Neural cell (in vitro differentiated cells): ENCODE measurements at regions not wholly inside any gene's neighbourhood (a gene's known extent, or its start where the extent isn't known, plus 50 kb on each side); places are given as distances from the start of the nearest gene placed in this dataset.

Experiments used
- H2AFZ ChIP-seq: fragments of 200-600, 300-800 bp; sonication (generic), shearing (Covaris generic); 2 replicates; pipeline ENCODE4 v1.6.0; 2014; ENCODE audit warnings: low read depth, mild to moderate bottlenecking, antibody characterized with exemption, low read length, moderate library complexity
- H3F3A ChIP-seq: fragments of 200-600 bp; shearing (Covaris generic); 2 replicates; pipeline ENCODE4 v1.6.1; 2016; ENCODE audit warnings: mild to moderate bottlenecking, moderate library complexity, mixed read lengths, antibody characterized with exemption, low read length; ENCODE audit not compliant: insufficient read depth, poor library complexity, severe bottlenecking
- H3K27ac ChIP-seq: fragments of 200-600, 300-800 bp; sonication (generic), shearing (Covaris generic); 2 replicates; pipeline ENCODE4 v1.5.1; 2014; ENCODE audit warnings: mild to moderate bottlenecking, low read length, moderate library complexity
- H3K27me3 ChIP-seq: fragments of 300-800, 200-600 bp; sonication (generic), shearing (Covaris generic); 2 replicates; pipeline ENCODE4 v1.6.0; 2014; ENCODE audit warnings: mild to moderate bottlenecking, low read depth, low read length, moderate library complexity; ENCODE audit not compliant: insufficient read depth
- H3K36me3 ChIP-seq: fragments of 300-800, 200-600 bp; sonication (generic), shearing (Covaris generic); 2 replicates; pipeline ENCODE4 v1.5.1; 2014; ENCODE audit warnings: mild to moderate bottlenecking, antibody characterized with exemption, low read length, moderate library complexity; ENCODE audit not compliant: insufficient read depth
- H3K4me2 ChIP-seq: fragments of 300-800, 200-600 bp; sonication (generic), shearing (Covaris generic); 2 replicates; pipeline ENCODE4 v1.6.0; 2014; ENCODE audit warnings: mild to moderate bottlenecking, low read length
- H3K4me3 ChIP-seq: fragments of 300-800, 200-600 bp; sonication (generic), shearing (Covaris generic); 2 replicates; pipeline ENCODE4 v1.5.1; 2014; ENCODE audit warnings: mild to moderate bottlenecking, low read length, moderate library complexity
- H3K79me2 ChIP-seq: fragments of 200-600 bp; shearing (Covaris generic); replicated peaks from 2 replicates; pipeline ENCODE4 v1.6.0; 2014; ENCODE audit warnings: mild to moderate bottlenecking, low read length, moderate library complexity; ENCODE audit not compliant: insufficient read depth
- H3K9ac ChIP-seq: fragments of 300-800, 200-600 bp; sonication (generic), shearing (Covaris generic); 2 replicates; pipeline ENCODE4 v1.6.1; 2016; ENCODE audit warnings: mild to moderate bottlenecking, low read length, mixed read lengths
- H3K9me2 ChIP-seq: fragments of 200-600 bp; shearing (Covaris generic); 2 replicates; pipeline ENCODE4 v1.6.1; 2016; ENCODE audit warnings: mild to moderate bottlenecking, low read length, mixed read lengths; ENCODE audit not compliant: insufficient read depth
- H3K9me3 ChIP-seq: fragments of 200-600, 300-800 bp; sonication (generic), shearing (Covaris generic); 2 replicates; pipeline ENCODE4 v1.6.1; 2016; ENCODE audit warnings: mild to moderate bottlenecking, mixed run types, low read length, moderate library complexity, mixed read lengths
- H4K20me1 ChIP-seq: fragments of 200-600 bp; shearing (Covaris generic); 2 replicates; pipeline ENCODE4 v1.6.1; 2016; ENCODE audit warnings: mild to moderate bottlenecking, mixed run types; ENCODE audit not compliant: insufficient read depth
- CTCF ChIP-seq: fragments of 450-650 bp; IDR thresholded peaks from 2 replicates; pipeline ENCODE4 v1.5.1; 2014; ENCODE audit warnings: antibody characterized with exemption, mild to moderate bottlenecking, moderate library complexity; ENCODE audit not compliant: poor library complexity, severe bottlenecking
- EP300 ChIP-seq: fragments of 450-650 bp; conservative IDR thresholded peaks from 2 replicates; pipeline ENCODE4 v1.6.1; 2014; ENCODE audit warnings: antibody characterized with exemption, mild to moderate bottlenecking, moderate library complexity; ENCODE audit not compliant: poor library complexity, severe bottlenecking
- EZH2 ChIP-seq: fragments of 200-600, 300-800 bp; shearing (Covaris generic), sonication (generic); IDR thresholded peaks from 2 replicates; pipeline ENCODE4 v1.6.1; 2014; ENCODE audit warnings: antibody characterized with exemption, low read length, borderline replicate concordance, mild to moderate bottlenecking; ENCODE audit not compliant: insufficient read depth, poor library complexity, severe bottlenecking
- MXI1 ChIP-seq: fragments of 450-650 bp; conservative IDR thresholded peaks from 2 replicates; pipeline ENCODE4 v1.6.1; 2014; ENCODE audit warnings: antibody characterized with exemption, mild to moderate bottlenecking; ENCODE audit not compliant: poor library complexity, severe bottlenecking
- POLR2AphosphoS5 ChIP-seq: IDR thresholded peaks from 2 replicates; pipeline ENCODE4 v1.6.1; 2012
- RAD21 ChIP-seq: fragments of 450-650 bp; conservative IDR thresholded peaks from 2 replicates; pipeline ENCODE4 v1.6.1; 2014; ENCODE audit warnings: antibody characterized with exemption, mild to moderate bottlenecking, moderate library complexity
- REST ChIP-seq: IDR thresholded peaks from 2 replicates; pipeline ENCODE4 v1.6.1; 2012; ENCODE audit warnings: borderline replicate concordance
- SMC3 ChIP-seq: fragments of 450-650 bp; conservative IDR thresholded peaks from 2 replicates; pipeline ENCODE4 v1.6.1; 2014; ENCODE audit warnings: antibody characterized with exemption, mild to moderate bottlenecking, moderate library complexity; ENCODE audit not compliant: poor library complexity
- TAF1 ChIP-seq: IDR thresholded peaks from 2 replicates; pipeline ENCODE4 v1.6.1; 2012; ENCODE audit warnings: low read depth

GRCh38 chr1:112849425-112850033 is 106.5 kb downstream of the SLC16A1 start:
- Histone ChIP-seq H3K9me2 (no peaks in the 10 kb centered on the region), H3K4me3 (peak overlapping the region; percentile 60), H3K4me2 (no peak overlapping the region), H3K79me2 (no peaks in the 10 kb centered on the region), H2AFZ (no peak overlapping the region), H3K27ac (no peak overlapping the region), H3K9me3 (no peaks in the 10 kb centered on the region), H3K27me3 (peaks cover 4% of the 10 kb centered on the region), H3F3A (no peaks in the 10 kb centered on the region), H4K20me1 (no peaks in the 10 kb centered on the region), H3K36me3 (no peaks in the 10 kb centered on the region), H3K9ac (no peak overlapping the region)
- no peak for TF ChIP-seq CTCF
- no peak for TF ChIP-seq RAD21
- TF ChIP-seq EZH2: no peak
- TF ChIP-seq SMC3: no peak
- no peak for TF ChIP-seq EP300
- no peak for TF ChIP-seq MXI1
- TF ChIP-seq TAF1: no peak
- no peak for TF ChIP-seq REST
- TF ChIP-seq POLR2AphosphoS5: no peak

GRCh38 chr1:112841825-112842224 is 114.2 kb downstream of the SLC16A1 start:
- Histone ChIP-seq H3K27ac (no peak overlapping the region), H3K36me3 (no peaks in the 10 kb centered on the region), H3K79me2 (no peaks in the 10 kb centered on the region), H3K9me3 (no peaks in the 10 kb centered on the region), H3K9ac (no peak overlapping the region), H3K27me3 (no peaks in the 10 kb centered on the region), H3K9me2 (no peaks in the 10 kb centered on the region), H3K4me3 (no peak overlapping the region), H4K20me1 (no peaks in the 10 kb centered on the region), H3F3A (no peaks in the 10 kb centered on the region), H3K4me2 (no peak overlapping the region), H2AFZ (no peak overlapping the region)
- no peak for TF ChIP-seq SMC3
- no peak for TF ChIP-seq EP300
- no peak for TF ChIP-seq TAF1
- no peak for TF ChIP-seq CTCF
- no peak for TF ChIP-seq EZH2
- TF ChIP-seq RAD21: no peak
- no peak for TF ChIP-seq REST
- no peak for TF ChIP-seq MXI1
- TF ChIP-seq POLR2AphosphoS5: no peak
